Bone marrow (tissue), 2 donors: ENCODE measurements at regions not wholly inside any gene's neighbourhood (a gene's known extent, or its start where the extent isn't known, plus 50 kb on each side); places are given as distances from the start of the nearest gene placed in this dataset.

Experiments
- DNase-seq, 2 donors: peaks; one replicate each; lab custom pipeline; 2025; lab: John Stamatoyannopoulos, UW

GRCh38 chr6:166877906-166878305 lies 78.4 kb downstream of the RNASET2 start:
- no peak for DNase-seq

- no peak for DNase-seq
Observed at GRCh38 chr6:166877349-166877748, 79.0 kb downstream of the RNASET2 start.

GRCh38 chr6:166872531-166873009 lies 83.8 kb downstream of the RNASET2 start:
- DNase-seq, result no peak

GRCh38 chr6:166870602-166871208 lies 85.6 kb downstream of the RNASET2 start:
- DNase-seq, result no peak

GRCh38 chr6:166866839-166867637 lies 89.3 kb downstream of the RNASET2 start:
- no peak for DNase-seq

- no peak for DNase-seq
Observed at GRCh38 chr6:166864333-166864732, 92.0 kb downstream of the RNASET2 start.

GRCh38 chr6:166862978-166863530 lies 93.3 kb downstream of the RNASET2 start:
- no peak for DNase-seq

GRCh38 chr6:166862287-166862977 lies 93.9 kb downstream of the RNASET2 start:
- peak in 1 of 2 donors; percentile 5 for DNase-seq

GRCh38 chr6:166861961-166862286 lies 94.4 kb downstream of the RNASET2 start:
- no peak for DNase-seq

GRCh38 chr6:166861304-166861703 lies 95.0 kb downstream of the RNASET2 start:
- DNase-seq, result no peak

- DNase-seq, result no peak
Observed at GRCh38 chr6:166860392-166860791, 96.0 kb downstream of the RNASET2 start.

- DNase-seq, result no peak
Observed at GRCh38 chr6:166855416-166855815, 100.9 kb downstream of the RNASET2 start.

- no peak for DNase-seq
Observed at GRCh38 chr6:166853371-166854325, 102.7 kb downstream of the RNASET2 start.

GRCh38 chr6:166852451-166852975 lies 103.8 kb downstream of the RNASET2 start:
- no peak for DNase-seq

GRCh38 chr6:166851911-166852310 lies 104.4 kb downstream of the RNASET2 start:
- no peak for DNase-seq

GRCh38 chr6:166851426-166851825 lies 104.9 kb downstream of the RNASET2 start:
- DNase-seq, result no peak

- DNase-seq, result no peak
Observed at GRCh38 chr6:166850677-166851076, 105.7 kb downstream of the RNASET2 start.

GRCh38 chr6:166849749-166850183 lies 106.6 kb downstream of the RNASET2 start:
- no peak for DNase-seq

GRCh38 chr6:166848979-166849748 lies 107.2 kb downstream of the RNASET2 start:
- no peak for DNase-seq

GRCh38 chr6:166846446-166847142 lies 109.8 kb downstream of the RNASET2 start:
- DNase-seq, result peak in 1 of 2 donors; percentile 46
